ENCODE measurements at regions not wholly inside any gene's neighbourhood (a gene's known extent, or its start where the extent isn't known, plus 50 kb on each side); places are given as distances from the start of the nearest gene placed in this dataset.

- CTCF ChIA-PET, result no interaction called here
- intact Hi-C loops (cut with micrococcal nuclease), result no loop called here
- POLR2A ChIA-PET, result no interaction called here
- no peak for DNase-seq (ENCODE audit: unreplicated experiment)
- H3K9me3 Mint-ChIP-seq (ENCODE audit: unreplicated experiment), result no peaks in the 10 kb centered on the region
- H3K4me3 Mint-ChIP-seq (ENCODE audit: unreplicated experiment), result no peak overlapping the region
- no peak overlapping the region for H3K27ac Mint-ChIP-seq (ENCODE audit: low read depth, unreplicated experiment)
- H3K4me1 Mint-ChIP-seq (ENCODE audit: insufficient read depth, unreplicated experiment), result peaks cover 5% of the 10 kb centered on the region
- no peaks in the 10 kb centered on the region for H3K27me3 Mint-ChIP-seq (ENCODE audit: insufficient read depth, unreplicated experiment)
- TF ChIP-seq CTCF (IDR thresholded peaks at IDR 0.05; ENCODE audit: unreplicated experiment), result no peak
- BruUV-seq (replicated peaks), result no TSS peak
- H3K36me3 Mint-ChIP-seq (ENCODE audit: insufficient read depth, unreplicated experiment), result no peaks in the 10 kb centered on the region
Observed at GRCh38 chr21:23039846-23040245, 2041.6 kb downstream of the NCAM2 start.

GRCh38 chr21:23045955-23046354, 2047.7 kb downstream of the NCAM2 start:
- H3K9me3 Mint-ChIP-seq (ENCODE audit: unreplicated experiment), result no peaks in the 10 kb centered on the region
- TF ChIP-seq CTCF (IDR thresholded peaks at IDR 0.05; ENCODE audit: unreplicated experiment), result no peak
- no peak for DNase-seq (ENCODE audit: unreplicated experiment)
- H3K4me3 Mint-ChIP-seq (ENCODE audit: unreplicated experiment), result no peak overlapping the region
- BruUV-seq (replicated peaks), result no TSS peak
- POLR2A ChIA-PET, result no interaction called here
- intact Hi-C loops (cut with micrococcal nuclease), result no loop called here
- H3K27me3 Mint-ChIP-seq (ENCODE audit: insufficient read depth, unreplicated experiment), result no peaks in the 10 kb centered on the region
- CTCF ChIA-PET, result interaction anchor here (0.7 kb wide), 1 partner anchor 30 kb away, joined by 4 read pairs; no protein-coding TSS in a partner anchor
- no peaks in the 10 kb centered on the region for H3K36me3 Mint-ChIP-seq (ENCODE audit: insufficient read depth, unreplicated experiment)
- no peak overlapping the region for H3K27ac Mint-ChIP-seq (ENCODE audit: low read depth, unreplicated experiment)
- peaks cover 12% of the 10 kb centered on the region for H3K4me1 Mint-ChIP-seq (ENCODE audit: insufficient read depth, unreplicated experiment)

- no peak overlapping the region for H3K4me3 Mint-ChIP-seq (ENCODE audit: unreplicated experiment)
- H3K27ac Mint-ChIP-seq (ENCODE audit: low read depth, unreplicated experiment), result no peak overlapping the region
- no TSS peak for BruUV-seq (replicated peaks)
- DNase-seq (ENCODE audit: unreplicated experiment), result no peak
- CTCF ChIA-PET, result interaction anchor here (0.5 to 0.7 kb wide), 2 partner anchors 333 to 941 kb away, joined by 3 to 4 read pairs; no protein-coding TSS in a partner anchor
- peaks cover 1% of the 10 kb centered on the region for H3K4me1 Mint-ChIP-seq (ENCODE audit: insufficient read depth, unreplicated experiment)
- intact Hi-C loops (cut with micrococcal nuclease), result no loop called here
- TF ChIP-seq CTCF (IDR thresholded peaks at IDR 0.05; ENCODE audit: unreplicated experiment), result no peak
- peaks cover 7% of the 10 kb centered on the region for H3K9me3 Mint-ChIP-seq (ENCODE audit: unreplicated experiment)
- no peaks in the 10 kb centered on the region for H3K36me3 Mint-ChIP-seq (ENCODE audit: insufficient read depth, unreplicated experiment)
- no peaks in the 10 kb centered on the region for H3K27me3 Mint-ChIP-seq (ENCODE audit: insufficient read depth, unreplicated experiment)
- POLR2A ChIA-PET, result no interaction called here
Observed at GRCh38 chr21:23067672-23068071, 2069.5 kb downstream of the NCAM2 start.

GRCh38 chr21:23083242-23083641, 2085.0 kb downstream of the NCAM2 start:
- no peak for TF ChIP-seq CTCF (IDR thresholded peaks at IDR 0.05; ENCODE audit: unreplicated experiment)
- Mint-ChIP-seq H3K4me1 (ENCODE audit: insufficient read depth, unreplicated experiment) (no peaks in the 10 kb centered on the region), H3K4me3 (ENCODE audit: unreplicated experiment) (no peak overlapping the region), H3K27ac (ENCODE audit: low read depth, unreplicated experiment) (no peak overlapping the region), H3K9me3 (ENCODE audit: unreplicated experiment) (peaks cover 22% of the 10 kb centered on the region), H3K36me3 (ENCODE audit: insufficient read depth, unreplicated experiment) (no peaks in the 10 kb centered on the region), H3K27me3 (ENCODE audit: insufficient read depth, unreplicated experiment) (no peaks in the 10 kb centered on the region)
- no peak for DNase-seq (ENCODE audit: unreplicated experiment)
- ChIA-PET POLR2A (no interaction called here), CTCF (interaction anchor here (0.7 kb wide), 1 partner anchor 497 kb away, joined by 3 read pairs; no protein-coding TSS in a partner anchor)
- no TSS peak for BruUV-seq (replicated peaks)
- intact Hi-C loops (cut with micrococcal nuclease), result no loop called here
